ENCODE measurements at regions not wholly inside any gene's neighbourhood (a gene's known extent, or its start where the extent isn't known, plus 50 kb on each side); places are given as distances from the start of the nearest gene placed in this dataset.

- Histone ChIP-seq H4K20me1 (ENCODE audit: insufficient read depth, low read length) (no peaks in the 10 kb centered on the region), H3K4me2 (ENCODE audit: low read length) (no peak overlapping the region), H3K79me2 (ENCODE audit: insufficient read depth, low read length) (no peaks in the 10 kb centered on the region), H3K9me2 (ENCODE audit: low read depth, low read length) (no peaks in the 10 kb centered on the region), H3K4me1 (ENCODE audit: insufficient read depth, low read length, severe bottlenecking) (no peaks in the 10 kb centered on the region), H2AFZ (ENCODE audit: low read length) (no peak overlapping the region), H3K9ac (ENCODE audit: low read length) (no peak overlapping the region), H3K9me3 (ENCODE audit: low read length) (no peaks in the 10 kb centered on the region), H3F3A (ENCODE audit: insufficient read depth, low read length) (no peaks in the 10 kb centered on the region), H3K27ac (ENCODE audit: low read depth, low read length, poor library complexity, severe bottlenecking) (no peak overlapping the region), H3K27me3 (ENCODE audit: insufficient read depth, low read length) (no peaks in the 10 kb centered on the region), H3K36me3 (ENCODE audit: insufficient read depth, low read length) (no peaks in the 10 kb centered on the region), H3K4me3 (ENCODE audit: low read depth, low read length, poor library complexity, severe bottlenecking) (no peak overlapping the region)
- TF ChIP-seq CTCF (IDR thresholded peaks at IDR 0.05; ENCODE audit: low read length) (no peak), EZH2 (IDR thresholded peaks at IDR 0.05; ENCODE audit: borderline replicate concordance, low read length) (no peak)
These were observed 794.2 kb upstream of the NXPH2 start for GRCh38 chr2:139574371-139574770.

- no peak overlapping the region for H3K9ac ChIP-seq (ENCODE audit: low read length)
- H4K20me1 ChIP-seq (ENCODE audit: insufficient read depth, low read length): no peaks in the 10 kb centered on the region
- H3K4me3 ChIP-seq (ENCODE audit: low read depth, low read length, poor library complexity, severe bottlenecking): no peak overlapping the region
- H3K79me2 ChIP-seq (ENCODE audit: insufficient read depth, low read length): no peaks in the 10 kb centered on the region
- H2AFZ ChIP-seq (ENCODE audit: low read length): no peak overlapping the region
- H3F3A ChIP-seq (ENCODE audit: insufficient read depth, low read length): no peaks in the 10 kb centered on the region
- H3K9me2 ChIP-seq (ENCODE audit: low read depth, low read length): no peaks in the 10 kb centered on the region
- H3K9me3 ChIP-seq (ENCODE audit: low read length): no peaks in the 10 kb centered on the region
- no peaks in the 10 kb centered on the region for H3K4me1 ChIP-seq (ENCODE audit: insufficient read depth, low read length, severe bottlenecking)
- no peak overlapping the region for H3K27ac ChIP-seq (ENCODE audit: low read depth, low read length, poor library complexity, severe bottlenecking)
- H3K36me3 ChIP-seq (ENCODE audit: insufficient read depth, low read length): no peaks in the 10 kb centered on the region
- no peak overlapping the region for H3K4me2 ChIP-seq (ENCODE audit: low read length)
- TF ChIP-seq CTCF (IDR thresholded peaks at IDR 0.05; ENCODE audit: low read length) (no peak), EZH2 (IDR thresholded peaks at IDR 0.05; ENCODE audit: borderline replicate concordance, low read length) (no peak)
- no peaks in the 10 kb centered on the region for H3K27me3 ChIP-seq (ENCODE audit: insufficient read depth, low read length)
These were observed 776.6 kb upstream of the NXPH2 start for GRCh38 chr2:139556789-139557188.

- H3K4me3 ChIP-seq (ENCODE audit: low read depth, low read length, poor library complexity, severe bottlenecking): no peak overlapping the region
- no peak overlapping the region for H2AFZ ChIP-seq (ENCODE audit: low read length)
- no peak overlapping the region for H3K9ac ChIP-seq (ENCODE audit: low read length)
- H3K4me2 ChIP-seq (ENCODE audit: low read length): no peak overlapping the region
- no peaks in the 10 kb centered on the region for H3K27me3 ChIP-seq (ENCODE audit: insufficient read depth, low read length)
- no peaks in the 10 kb centered on the region for H3K79me2 ChIP-seq (ENCODE audit: insufficient read depth, low read length)
- no peaks in the 10 kb centered on the region for H4K20me1 ChIP-seq (ENCODE audit: insufficient read depth, low read length)
- no peak overlapping the region for H3K27ac ChIP-seq (ENCODE audit: low read depth, low read length, poor library complexity, severe bottlenecking)
- no peaks in the 10 kb centered on the region for H3F3A ChIP-seq (ENCODE audit: insufficient read depth, low read length)
- TF ChIP-seq CTCF (IDR thresholded peaks at IDR 0.05; ENCODE audit: low read length): no peak
- TF ChIP-seq EZH2 (IDR thresholded peaks at IDR 0.05; ENCODE audit: borderline replicate concordance, low read length): no peak
- no peaks in the 10 kb centered on the region for H3K9me3 ChIP-seq (ENCODE audit: low read length)
- H3K4me1 ChIP-seq (ENCODE audit: insufficient read depth, low read length, severe bottlenecking): no peaks in the 10 kb centered on the region
- no peaks in the 10 kb centered on the region for H3K9me2 ChIP-seq (ENCODE audit: low read depth, low read length)
- H3K36me3 ChIP-seq (ENCODE audit: insufficient read depth, low read length): no peaks in the 10 kb centered on the region
These were observed 770.7 kb upstream of the NXPH2 start for GRCh38 chr2:139550873-139551272.

Measured in OCI-LY1 (cell line).